ENCODE measurements at regions not wholly inside any gene's neighbourhood (a gene's known extent, or its start where the extent isn't known, plus 50 kb on each side); places are given as distances from the start of the nearest gene placed in this dataset.

GRCh38 chr12:67074072-67074471, 195.1 kb upstream of the CAND1 start:
- TF ChIP-seq CTCF (IDR thresholded peaks at IDR 0.05; ENCODE audit: borderline replicate concordance, extremely low read depth, low read length, poor library complexity, severe bottlenecking) (no peak), EZH2 (IDR thresholded peaks at IDR 0.05; ENCODE audit: borderline replicate concordance, low read depth, low read length, severe bottlenecking) (no peak)
